AG08395 (cell line): ENCODE measurements at regions not wholly inside any gene's neighbourhood (a gene's known extent, or its start where the extent isn't known, plus 50 kb on each side); places are given as distances from the start of the nearest gene placed in this dataset.
A peak's percentile ranks its signal among the peaks of the same experiment; 100 is the strongest.

Experiments used
- DNase-seq: peaks from one replicate; pipeline ENCODE4 v3.0.0; 2012; ENCODE audit warnings: mixed read lengths, low spot score

- no peak for DNase-seq
These were observed 113.8 kb downstream of the RHOU start for GRCh38 chr1:228849011-228849541.

- DNase-seq: no peak
These were observed 115.1 kb downstream of the RHOU start for GRCh38 chr1:228850141-228851100.

GRCh38 chr1:228851193-228851592 is 115.9 kb downstream of the RHOU start:
- DNase-seq: no peak

- no peak for DNase-seq
These were observed 116.3 kb downstream of the RHOU start for GRCh38 chr1:228851618-228852017.

GRCh38 chr1:228852024-228852423 is 116.7 kb downstream of the RHOU start:
- no peak for DNase-seq

GRCh38 chr1:228852511-228853088 is 117.3 kb downstream of the RHOU start:
- DNase-seq: no peak

GRCh38 chr1:228853191-228853590 is 117.9 kb downstream of the RHOU start:
- DNase-seq: no peak

- DNase-seq: no peak
These were observed 118.4 kb downstream of the RHOU start for GRCh38 chr1:228853637-228854036.

GRCh38 chr1:228854907-228855306 is 119.6 kb downstream of the RHOU start:
- DNase-seq: no peak

GRCh38 chr1:228857611-228858010 is 122.3 kb downstream of the RHOU start:
- no peak for DNase-seq

- DNase-seq: peak; percentile 93
These were observed 125.9 kb downstream of the RHOU start for GRCh38 chr1:228860911-228861831.

GRCh38 chr1:228861832-228862180 is 126.5 kb downstream of the RHOU start:
- DNase-seq: no peak

GRCh38 chr1:228862542-228863505 is 127.5 kb downstream of the RHOU start:
- no peak for DNase-seq

GRCh38 chr1:228863776-228864175 is 128.5 kb downstream of the RHOU start:
- DNase-seq: no peak

- DNase-seq: no peak
These were observed 130.5 kb downstream of the RHOU start for GRCh38 chr1:228865627-228866330.

- no peak for DNase-seq
These were observed 131.2 kb downstream of the RHOU start for GRCh38 chr1:228866468-228866867.

GRCh38 chr1:228867108-228867950 is 132.1 kb downstream of the RHOU start:
- DNase-seq: no peak

GRCh38 chr1:228867951-228868730 is 132.9 kb downstream of the RHOU start:
- DNase-seq: no peak

- DNase-seq: no peak
These were observed 133.4 kb downstream of the RHOU start for GRCh38 chr1:228868731-228869024.
